GM19324 (cell line): ENCODE measurements at regions not wholly inside any gene's neighbourhood (a gene's known extent, or its start where the extent isn't known, plus 50 kb on each side); places are given as distances from the start of the nearest gene placed in this dataset.

ENCODE experiments used
- ATAC-seq: cut with Tn5 transposase; IDR thresholded peaks from one replicate; pipeline ENCODE4 v1.9.1; 2021; ENCODE audit warnings: mild to moderate bottlenecking, moderate library complexity; ENCODE audit not compliant: unreplicated experiment, low FRiP score

- no peak for ATAC-seq
Observed at GRCh38 chr14:81668626-81669274, 135.1 kb upstream of the SEL1L start.

DNA sequence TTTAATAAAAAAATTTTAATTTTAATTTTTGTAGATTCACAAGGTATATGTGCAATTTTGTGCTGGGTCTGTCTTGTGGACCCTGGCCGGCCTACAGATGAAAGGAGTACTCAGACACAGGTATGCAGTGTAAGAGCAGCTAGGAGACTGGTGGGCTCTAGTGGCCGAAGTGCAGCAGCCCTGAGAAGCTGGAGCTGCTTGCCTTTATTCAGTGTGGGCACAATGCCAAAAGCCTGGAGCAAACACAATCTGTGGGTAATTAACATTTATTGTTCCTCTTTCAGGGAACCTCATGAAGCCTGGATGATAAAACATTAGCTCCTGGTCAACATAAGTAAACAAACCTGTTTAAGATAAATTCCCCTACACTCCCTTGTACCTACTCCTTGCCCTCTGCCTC, 135.7 kb upstream of the SEL1L start:
- ATAC-seq, result no peak

DNA sequence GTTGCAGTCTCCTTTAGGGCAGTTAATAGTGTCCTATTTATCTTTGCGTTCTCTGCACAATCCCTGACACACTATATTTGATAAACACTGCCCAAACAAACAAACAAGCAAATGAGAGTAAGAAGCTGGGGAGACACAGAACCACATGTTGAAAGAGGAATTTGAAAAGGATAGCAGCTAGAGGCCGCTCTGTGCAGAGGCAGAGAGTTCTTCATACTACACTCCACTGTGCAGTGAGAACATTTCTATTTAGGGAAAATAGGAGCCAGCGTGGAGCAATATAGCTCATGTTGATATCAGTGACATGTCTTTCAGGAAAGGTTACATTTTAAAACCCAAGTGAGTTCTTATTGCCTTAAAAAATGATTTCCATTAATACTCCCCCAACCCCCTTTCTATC, 140.3 kb upstream of the SEL1L start:
- no peak for ATAC-seq

DNA sequence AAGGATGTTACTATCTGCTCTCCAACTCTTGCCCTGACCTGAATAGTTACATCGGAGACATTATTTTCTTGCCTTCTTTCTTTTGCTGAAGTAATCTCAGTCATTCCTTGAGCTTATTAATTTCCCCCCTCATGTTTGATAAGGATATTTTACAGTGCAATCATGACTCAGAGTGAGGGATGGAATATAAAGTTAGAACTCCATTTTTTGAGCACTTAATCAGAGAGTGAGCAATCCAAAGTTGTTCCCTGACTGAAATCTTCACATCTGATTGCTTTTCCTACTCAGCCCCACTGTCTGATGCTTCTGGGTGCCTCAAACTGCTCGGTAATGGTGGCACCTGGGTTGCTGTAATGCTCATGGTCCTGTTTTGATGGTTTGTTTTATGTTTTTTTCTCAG, 142.7 kb upstream of the SEL1L start:
- no peak for ATAC-seq

DNA sequence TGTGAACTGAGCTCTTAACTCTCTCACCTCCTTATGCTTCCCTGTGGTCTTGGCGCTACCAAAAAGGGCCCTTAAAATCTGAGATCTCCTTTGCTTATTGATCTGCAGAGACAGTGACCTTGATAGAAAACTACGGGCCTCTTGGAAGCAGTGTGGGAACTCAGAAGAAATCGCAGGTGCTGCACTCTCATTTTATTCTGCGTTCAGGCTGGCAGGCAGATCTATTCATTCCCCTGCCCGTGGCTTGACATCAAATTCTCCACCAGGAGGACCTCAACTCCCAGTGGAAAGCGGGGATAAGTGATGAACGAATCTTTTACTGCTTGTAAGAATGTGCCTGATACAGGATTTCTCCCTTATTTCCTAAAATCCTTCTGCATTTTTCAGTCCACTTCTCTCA, 143.2 kb upstream of the SEL1L start:
- ATAC-seq, result no peak

DNA sequence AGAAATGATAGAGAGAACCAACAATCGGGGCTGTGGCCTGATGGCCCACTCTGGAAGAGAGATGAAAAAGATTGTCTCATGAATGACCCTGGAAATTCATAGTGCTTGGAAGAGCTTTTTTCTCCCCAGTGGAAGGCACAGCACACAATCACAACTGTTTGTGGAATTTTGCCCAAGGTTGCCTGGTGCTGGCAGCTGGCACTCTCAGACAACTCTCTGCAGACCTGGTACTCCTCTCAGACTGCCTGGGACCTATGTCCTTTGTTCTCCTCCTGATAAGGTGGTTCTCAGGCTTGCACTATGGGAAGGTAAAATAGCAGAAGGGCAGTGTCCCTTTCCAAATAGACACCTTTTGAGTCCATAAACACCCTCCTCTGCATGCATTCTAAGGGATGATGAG, 144.1 kb upstream of the SEL1L start:
- no peak for ATAC-seq

DNA sequence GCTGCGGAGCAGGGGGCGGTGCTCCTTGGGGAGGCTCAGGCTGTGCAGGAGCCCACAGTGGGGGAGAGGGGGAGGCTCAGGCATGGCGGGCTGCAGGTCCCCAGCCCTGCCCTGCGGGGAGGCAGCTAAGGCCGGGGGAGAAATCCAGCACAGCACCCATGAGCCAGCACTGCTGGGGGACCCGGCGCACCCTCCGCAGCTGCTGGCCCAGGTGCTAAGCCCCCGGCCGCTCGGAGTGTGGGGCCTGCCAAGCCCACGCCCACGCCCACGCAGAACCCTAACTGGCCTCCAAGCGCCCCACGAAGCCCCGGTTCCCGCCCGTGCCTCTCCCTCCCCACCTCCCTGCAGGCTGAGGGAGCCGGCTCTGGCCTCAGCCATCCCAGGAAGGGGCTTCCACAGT, 145.6 kb upstream of the SEL1L start:
- no peak for ATAC-seq

DNA sequence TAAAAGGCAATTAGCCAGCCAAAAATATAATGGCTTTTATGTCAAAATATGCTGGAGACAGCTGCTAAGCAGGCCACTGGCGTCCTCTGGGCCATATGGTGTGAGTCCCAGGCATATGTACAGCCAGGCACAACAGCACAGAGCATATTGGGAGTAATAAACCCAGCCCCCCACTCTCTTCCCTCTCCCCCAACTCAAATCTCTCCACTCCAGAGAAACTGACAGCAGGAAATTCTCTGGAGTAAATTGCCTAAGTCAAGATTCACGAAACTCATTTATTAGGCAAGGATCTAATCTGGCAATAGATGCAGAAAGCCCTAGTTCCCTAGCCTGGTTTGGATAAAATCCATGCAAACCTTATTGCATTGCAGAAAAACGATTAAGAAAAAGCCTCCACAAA, 147.9 kb upstream of the SEL1L start:
- no peak for ATAC-seq

GRCh38 chr14:81682134-81682533, 148.5 kb upstream of the SEL1L start:
- no peak for ATAC-seq

DNA sequence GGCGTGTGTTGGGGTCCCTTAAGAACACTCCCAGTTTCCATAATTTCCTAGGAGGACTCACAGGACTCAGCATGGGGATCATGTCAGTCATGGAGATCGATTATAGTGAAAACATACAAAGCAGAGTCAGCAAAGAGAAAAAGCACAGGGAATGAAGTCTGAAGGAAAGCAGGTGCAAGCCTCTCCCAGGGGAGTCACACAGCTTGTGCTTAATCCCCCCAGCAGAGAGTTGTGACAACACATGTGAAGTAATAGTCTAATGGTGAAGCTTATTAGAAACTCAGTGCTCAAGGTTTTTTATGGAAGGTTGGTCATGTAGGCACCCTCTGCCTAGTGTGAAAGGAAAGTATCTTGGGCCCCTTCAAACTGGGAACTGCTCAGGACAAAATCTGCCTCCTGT, 149.0 kb upstream of the SEL1L start:
- ATAC-seq, result no peak

DNA sequence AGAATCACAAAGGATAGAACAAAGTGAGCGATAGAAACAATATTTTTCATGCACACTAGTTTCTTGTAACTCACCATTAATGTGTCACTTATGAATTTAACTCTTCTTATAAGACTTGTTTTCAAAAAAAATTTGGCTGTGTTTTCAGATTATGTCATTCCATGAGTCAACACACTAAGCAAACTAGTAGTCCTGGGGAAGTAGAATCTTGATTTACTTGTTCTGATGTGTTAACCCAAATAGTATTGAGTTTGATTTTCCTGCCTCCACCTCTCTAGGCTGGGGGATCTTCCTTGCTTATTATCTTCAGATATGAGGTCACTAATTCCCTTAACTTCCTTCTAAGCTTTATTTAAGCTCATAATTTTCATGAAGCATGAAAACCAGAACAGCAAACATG, 151.0 kb upstream of the SEL1L start:
- ATAC-seq, result no peak

- no peak for ATAC-seq
Observed at GRCh38 chr14:81686512-81686911, 152.9 kb upstream of the SEL1L start.

- no peak for ATAC-seq
Observed at GRCh38 chr14:81691931-81692330, 158.3 kb upstream of the SEL1L start.

DNA sequence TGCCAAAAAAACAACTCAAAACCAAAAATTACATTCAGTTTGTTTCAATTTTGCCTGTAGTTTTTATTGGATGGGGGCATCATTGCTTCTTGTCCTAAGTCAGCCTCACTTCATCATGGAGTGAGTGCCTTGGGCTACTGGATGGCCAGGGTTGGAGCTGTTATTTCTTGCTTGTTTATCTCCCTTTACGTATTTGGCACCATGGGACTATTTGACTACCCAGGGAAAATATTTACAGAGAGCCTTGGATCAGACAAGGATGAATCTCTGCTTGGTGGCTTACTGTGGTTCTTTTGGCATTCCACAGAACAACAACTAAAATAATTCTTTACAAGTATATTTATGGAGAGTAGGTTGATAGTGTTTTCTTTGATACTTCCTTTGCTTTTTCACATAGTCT, 160.8 kb upstream of the SEL1L start:
- ATAC-seq, result no peak

DNA sequence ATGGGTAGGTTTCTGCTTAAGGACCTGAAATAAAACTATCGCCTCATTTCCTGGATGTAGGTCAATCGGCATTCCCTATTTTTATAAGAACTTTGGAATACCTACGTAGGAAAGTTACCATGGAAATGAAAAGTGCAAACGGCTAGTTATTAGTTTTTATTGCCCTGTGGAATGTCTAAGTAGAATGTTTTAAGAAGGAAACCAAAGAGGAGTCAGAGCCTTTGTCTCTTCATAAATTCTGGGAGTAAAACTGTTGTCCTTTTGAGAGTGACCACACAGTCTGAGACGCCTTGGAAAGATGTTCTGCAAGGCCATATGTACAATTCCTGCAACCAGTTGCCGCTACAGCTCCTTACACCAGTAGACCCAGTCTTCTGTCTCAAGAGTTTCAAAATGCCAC, 176.0 kb upstream of the SEL1L start:
- no peak for ATAC-seq

GRCh38 chr14:81710232-81710845, 176.7 kb upstream of the SEL1L start:
- no peak for ATAC-seq

DNA sequence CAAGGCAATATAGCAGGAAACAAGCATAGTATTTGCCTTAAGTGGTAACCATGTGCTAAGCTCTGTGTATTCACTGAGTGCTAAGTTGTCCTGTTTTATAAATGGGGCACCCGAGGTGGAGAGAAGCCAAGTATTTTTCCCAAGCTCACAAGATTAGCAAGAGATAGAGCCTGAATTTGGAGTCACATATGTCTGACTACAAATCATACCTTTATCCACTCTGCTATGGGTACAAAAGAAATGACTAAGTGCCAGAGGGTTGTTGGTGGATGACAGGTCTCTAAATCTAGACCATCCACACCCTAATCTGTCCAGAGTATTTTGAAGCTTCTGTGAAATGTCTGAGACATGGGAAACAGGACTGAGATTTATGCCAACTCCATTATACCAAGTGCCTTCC, 182.1 kb upstream of the SEL1L start:
- ATAC-seq, result no peak

DNA sequence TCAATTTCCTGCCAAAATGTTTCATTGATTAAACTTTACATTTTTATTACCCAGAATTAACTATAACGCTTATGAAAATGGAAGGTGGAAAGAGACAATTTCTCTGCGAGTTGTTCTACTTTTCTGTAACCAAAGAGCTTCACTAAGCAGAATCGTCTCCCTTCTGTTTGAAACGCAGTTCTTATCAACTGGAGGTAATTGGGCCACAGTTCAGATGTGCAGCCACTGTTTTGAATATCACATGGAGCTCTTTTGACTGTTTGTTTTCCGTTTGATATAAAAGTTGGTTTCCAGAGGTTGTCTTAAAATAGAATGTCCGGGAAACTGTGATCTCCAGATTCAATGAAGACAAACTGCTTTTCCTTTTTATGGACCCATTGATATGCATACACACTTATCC, 183.3 kb upstream of the SEL1L start:
- no peak for ATAC-seq

DNA sequence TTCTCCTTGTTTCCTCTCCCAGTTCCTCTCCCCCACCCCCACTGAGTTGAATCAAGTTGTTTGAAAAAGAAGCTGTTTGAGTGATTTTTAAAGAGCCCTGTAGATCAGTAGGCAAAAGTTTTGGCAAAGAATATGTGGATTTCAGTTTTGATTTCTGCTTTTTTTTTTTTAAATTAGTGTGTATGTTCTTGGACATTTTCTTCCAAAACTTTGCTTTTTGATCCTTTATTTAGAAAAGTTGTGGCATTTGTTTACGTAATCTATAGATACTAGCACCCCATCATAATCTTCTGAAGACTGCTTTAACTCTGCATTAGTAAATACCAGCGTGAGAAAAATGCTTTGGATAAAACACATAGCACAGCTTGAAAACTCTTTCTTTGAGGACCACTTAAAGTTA, 190.3 kb upstream of the SEL1L start:
- ATAC-seq, result no peak

DNA sequence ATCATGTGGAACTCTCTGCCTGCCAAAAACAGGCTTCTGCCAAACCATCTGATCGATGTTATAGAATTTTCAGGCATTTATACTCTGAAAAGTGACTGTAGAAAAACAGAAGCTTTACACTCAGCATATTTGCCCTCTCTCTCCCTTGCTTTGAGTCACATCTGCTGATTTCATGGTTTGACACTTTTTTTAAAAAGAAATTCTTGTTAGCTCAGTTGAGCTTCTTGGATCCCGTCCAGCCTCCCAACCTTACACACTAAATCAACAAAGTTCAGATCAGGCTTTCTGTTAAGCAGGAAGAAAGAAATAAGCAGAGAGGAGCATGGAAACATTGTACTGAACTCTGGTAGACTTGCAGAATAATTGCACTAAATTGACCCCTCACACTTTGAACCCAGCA, 193.6 kb upstream of the SEL1L start:
- ATAC-seq, result no peak

GRCh38 chr14:81728447-81728846, 194.8 kb upstream of the SEL1L start:
- ATAC-seq, result no peak

DNA sequence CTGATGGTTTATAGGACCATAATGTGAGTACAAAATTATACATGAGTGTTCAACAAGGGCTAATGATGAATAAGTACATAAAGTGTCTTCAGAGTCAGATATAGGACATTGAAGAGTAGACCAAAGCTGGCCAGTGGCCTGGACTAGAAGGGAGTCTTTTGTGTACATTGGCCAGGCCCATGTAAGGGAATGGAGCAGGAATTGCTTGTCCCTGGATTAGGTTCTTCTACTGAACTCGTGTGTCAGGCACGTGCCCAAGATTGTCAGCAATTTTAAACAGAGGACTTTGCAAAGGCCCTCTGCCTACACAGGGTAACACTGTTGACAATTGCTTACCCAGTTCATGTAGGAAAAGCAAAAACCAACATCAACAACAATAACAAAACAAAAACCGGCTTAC, 196.0 kb upstream of the SEL1L start:
- ATAC-seq, result no peak

DNA sequence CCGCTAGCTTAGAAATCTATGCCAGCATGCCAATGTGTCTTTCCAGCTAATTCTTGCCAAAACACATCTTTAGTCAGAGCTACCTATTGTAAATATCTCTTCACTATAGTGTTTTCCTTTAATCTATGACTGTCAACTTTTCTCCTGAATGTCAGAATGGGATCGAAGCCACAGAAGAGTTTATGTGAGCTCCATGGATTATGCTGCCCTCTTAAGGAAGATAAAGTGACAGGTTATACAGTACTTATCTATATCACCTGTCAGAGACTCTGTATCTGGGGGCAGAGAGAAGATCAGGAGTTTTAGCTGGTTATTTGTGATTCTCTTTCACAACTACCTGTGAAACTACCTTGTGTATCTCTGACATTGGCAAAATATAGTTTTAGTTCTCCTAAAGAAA, 204.3 kb upstream of the SEL1L start:
- ATAC-seq, result no peak
